Osteoblast (primary cell): ENCODE measurements at regions not wholly inside any gene's neighbourhood (a gene's known extent, or its start where the extent isn't known, plus 50 kb on each side); places are given as distances from the start of the nearest gene placed in this dataset.

Source experiments
- DNase-seq: peaks from one replicate; pipeline ENCODE4 v3.0.0; 2011; ENCODE audit warnings: low spot score, mixed read lengths; ENCODE audit not compliant: insufficient read length; ENCODE audit errors: missing footprints
- H2AFZ ChIP-seq: 2 replicates; pipeline ENCODE4 v1.6.0; 2011; ENCODE audit warnings: mild to moderate bottlenecking, low read length
- H3K27ac ChIP-seq: 2 replicates; pipeline ENCODE4 v1.5.1; 2011; ENCODE audit warnings: mild to moderate bottlenecking, low read depth, low read length, moderate library complexity
- H3K27me3 ChIP-seq: 2 replicates; pipeline ENCODE4 v1.6.0; 2012; ENCODE audit warnings: mild to moderate bottlenecking, control low read depth, inconsistent platforms, low read length, moderate library complexity; ENCODE audit not compliant: insufficient read depth
- H3K36me3 ChIP-seq: 2 replicates; pipeline ENCODE4 v1.5.1; 2011; ENCODE audit warnings: mild to moderate bottlenecking, low read length, control low read depth, moderate library complexity; ENCODE audit not compliant: insufficient read depth
- H3K4me1 ChIP-seq: 2 replicates; pipeline ENCODE4 v1.5.1; 2011; ENCODE audit warnings: mild to moderate bottlenecking, low read length, control low read depth, moderate library complexity; ENCODE audit not compliant: insufficient read depth
- H3K4me2 ChIP-seq: 2 replicates; pipeline ENCODE4 v1.6.0; 2011; ENCODE audit warnings: mild to moderate bottlenecking, low read length; ENCODE audit not compliant: insufficient read depth
- H3K4me3 ChIP-seq: fragments of 200-600 bp; sonication (generic); 3 replicates; pipeline ENCODE4 v1.5.1; 2012; ENCODE audit warnings: mild to moderate bottlenecking, low read length, inconsistent platforms; ENCODE audit not compliant: insufficient read depth
- H3K79me2 ChIP-seq: 2 replicates; pipeline ENCODE4 v1.6.0; 2012; ENCODE audit warnings: mild to moderate bottlenecking, low read length, control low read depth, inconsistent platforms; ENCODE audit not compliant: insufficient read depth
- H3K9me3 ChIP-seq: 2 replicates; pipeline ENCODE4 v1.5.1; 2011; ENCODE audit warnings: low read depth, low read length, control low read depth
- H4K20me1 ChIP-seq: 2 replicates; pipeline ENCODE4 v1.6.0; 2012; ENCODE audit warnings: mild to moderate bottlenecking, low read length, control low read depth; ENCODE audit not compliant: insufficient read depth
- CTCF ChIP-seq: IDR thresholded peaks from 2 replicates; pipeline ENCODE4 v1.5.1; 2011; ENCODE audit warnings: mild to moderate bottlenecking, low read depth, low read length, moderate library complexity; ENCODE audit errors: extremely low read depth

- no peaks in the 10 kb centered on the region for H3K79me2 ChIP-seq
- no peak overlapping the region for H3K27ac ChIP-seq
- H3K4me1 ChIP-seq = no peaks in the 10 kb centered on the region
- no peaks in the 10 kb centered on the region for H3K27me3 ChIP-seq
- H3K9me3 ChIP-seq = no peaks in the 10 kb centered on the region
- no peaks in the 10 kb centered on the region for H4K20me1 ChIP-seq
- no peak for TF ChIP-seq CTCF
- no peak overlapping the region for H3K4me3 ChIP-seq
- H3K4me2 ChIP-seq = no peak overlapping the region
- DNase-seq = no peak
- H2AFZ ChIP-seq = no peak overlapping the region
- no peaks in the 10 kb centered on the region for H3K36me3 ChIP-seq
These were observed 1313.7 kb upstream of the NRXN1 start for GRCh38 chr2:52345676-52346075.

GRCh38 chr2:52345082-52345481 is 1313.2 kb upstream of the NRXN1 start:
- no peaks in the 10 kb centered on the region for H3K4me1 ChIP-seq
- H2AFZ ChIP-seq = no peak overlapping the region
- H3K4me2 ChIP-seq = no peak overlapping the region
- no peak overlapping the region for H3K27ac ChIP-seq
- H4K20me1 ChIP-seq = no peaks in the 10 kb centered on the region
- no peaks in the 10 kb centered on the region for H3K36me3 ChIP-seq
- H3K27me3 ChIP-seq = no peaks in the 10 kb centered on the region
- H3K4me3 ChIP-seq = no peak overlapping the region
- no peaks in the 10 kb centered on the region for H3K9me3 ChIP-seq
- no peak for TF ChIP-seq CTCF
- no peak for DNase-seq
- no peaks in the 10 kb centered on the region for H3K79me2 ChIP-seq

- no peaks in the 10 kb centered on the region for H3K36me3 ChIP-seq
- no peaks in the 10 kb centered on the region for H3K79me2 ChIP-seq
- DNase-seq = no peak
- no peaks in the 10 kb centered on the region for H3K4me1 ChIP-seq
- no peak for TF ChIP-seq CTCF
- no peak overlapping the region for H3K27ac ChIP-seq
- no peaks in the 10 kb centered on the region for H4K20me1 ChIP-seq
- no peak overlapping the region for H2AFZ ChIP-seq
- H3K9me3 ChIP-seq = no peaks in the 10 kb centered on the region
- no peak overlapping the region for H3K4me3 ChIP-seq
- no peaks in the 10 kb centered on the region for H3K27me3 ChIP-seq
- no peak overlapping the region for H3K4me2 ChIP-seq
These were observed 1311.9 kb upstream of the NRXN1 start for GRCh38 chr2:52343706-52344266.

GRCh38 chr2:52343010-52343409 is 1311.1 kb upstream of the NRXN1 start:
- no peaks in the 10 kb centered on the region for H3K36me3 ChIP-seq
- no peak for TF ChIP-seq CTCF
- H3K4me3 ChIP-seq = no peak overlapping the region
- no peaks in the 10 kb centered on the region for H3K9me3 ChIP-seq
- H3K27ac ChIP-seq = no peak overlapping the region
- H3K79me2 ChIP-seq = no peaks in the 10 kb centered on the region
- DNase-seq = no peak
- no peaks in the 10 kb centered on the region for H4K20me1 ChIP-seq
- H2AFZ ChIP-seq = no peak overlapping the region
- no peaks in the 10 kb centered on the region for H3K27me3 ChIP-seq
- H3K4me2 ChIP-seq = no peak overlapping the region
- H3K4me1 ChIP-seq = no peaks in the 10 kb centered on the region
